Body of pancreas (tissue), 4 donors: ENCODE measurements at regions not wholly inside any gene's neighbourhood (a gene's known extent, or its start where the extent isn't known, plus 50 kb on each side); places are given as distances from the start of the nearest gene placed in this dataset.

Source experiments
- CTCF ChIP-seq, 7 experiments: fragments of 450-650 bp in 4 of 7; fragments of 200-600 bp in 3 of 7; sonication (generic) in 3 of 7; IDR thresholded peaks; one replicate each; pipeline ENCODE4 v1.5.1; 2016 to 2019; ENCODE audit warnings: antibody characterized with exemption in 7 of 7
- POLR2A ChIP-seq, 3 donors: fragments of 450-650 bp; IDR thresholded peaks; one replicate each; pipeline ENCODE4 v1.6.1; 2016; ENCODE audit warnings: antibody characterized with exemption in 3 of 3, mild to moderate bottlenecking in 2 of 3

- TF ChIP-seq CTCF (IDR thresholded peaks at IDR 0.05): no peak
- TF ChIP-seq POLR2A (IDR thresholded peaks at IDR 0.05): no peak
Observed at GRCh38 chr4:86543080-86543479, 51.0 kb upstream of the PTPN13 start.
